ENCODE measurements at regions not wholly inside any gene's neighbourhood (a gene's known extent, or its start where the extent isn't known, plus 50 kb on each side); places are given as distances from the start of the nearest gene placed in this dataset.

GRCh38 chr6:139600343-139600742, 225.9 kb upstream of the CITED2 start:
- H3K27me3 Mint-ChIP-seq (ENCODE audit: low read depth), result no peaks in the 10 kb centered on the region
- H3K4me1 Mint-ChIP-seq, result peaks cover 27% of the 10 kb centered on the region
- H3K36me3 Mint-ChIP-seq (ENCODE audit: low read depth), result no peaks in the 10 kb centered on the region
- no peak overlapping the region for H3K4me3 Mint-ChIP-seq
- H3K27ac Mint-ChIP-seq, result no peak overlapping the region
- H3K9me3 Mint-ChIP-seq, result no peaks in the 10 kb centered on the region
- no peak for TF ChIP-seq CTCF (IDR thresholded peaks at IDR 0.05; ENCODE audit: unreplicated experiment in 3 of 3)

GRCh38 chr6:139597771-139598755, 223.6 kb upstream of the CITED2 start:
- TF ChIP-seq CTCF (IDR thresholded peaks at IDR 0.05; ENCODE audit: unreplicated experiment in 3 of 3), result no peak
- Mint-ChIP-seq H3K27me3 (ENCODE audit: low read depth) (no peaks in the 10 kb centered on the region), H3K9me3 (no peaks in the 10 kb centered on the region), H3K4me1 (peaks cover 31% of the 10 kb centered on the region), H3K27ac (peak overlapping the region; percentile 93 to 98 (median 94)), H3K4me3 (peak overlapping the region in 2 of 3 experiments; percentile 7 to 31), H3K36me3 (ENCODE audit: low read depth) (no peaks in the 10 kb centered on the region)

GRCh38 chr6:139597087-139597763, 222.8 kb upstream of the CITED2 start:
- peak overlapping the region; percentile 93 to 98 (median 94) for H3K27ac Mint-ChIP-seq
- no peaks in the 10 kb centered on the region for H3K27me3 Mint-ChIP-seq (ENCODE audit: low read depth)
- TF ChIP-seq CTCF (IDR thresholded peaks at IDR 0.05; ENCODE audit: unreplicated experiment in 3 of 3), result no peak
- peaks cover 35% of the 10 kb centered on the region for H3K4me1 Mint-ChIP-seq
- no peak overlapping the region for H3K4me3 Mint-ChIP-seq
- H3K9me3 Mint-ChIP-seq, result no peaks in the 10 kb centered on the region
- H3K36me3 Mint-ChIP-seq (ENCODE audit: low read depth), result no peaks in the 10 kb centered on the region

- H3K4me1 Mint-ChIP-seq, result peaks cover 56% of the 10 kb centered on the region
- no peaks in the 10 kb centered on the region for H3K27me3 Mint-ChIP-seq (ENCODE audit: low read depth)
- H3K27ac Mint-ChIP-seq, result peak overlapping the region; percentile 74 to 94 (median 82)
- TF ChIP-seq CTCF (IDR thresholded peaks at IDR 0.05; ENCODE audit: unreplicated experiment in 3 of 3), result no peak
- no peaks in the 10 kb centered on the region for H3K36me3 Mint-ChIP-seq (ENCODE audit: low read depth)
- no peaks in the 10 kb centered on the region for H3K9me3 Mint-ChIP-seq
- no peak overlapping the region for H3K4me3 Mint-ChIP-seq
Observed at GRCh38 chr6:139595183-139595582, 220.7 kb upstream of the CITED2 start.

- peak overlapping the region; percentile 74 to 94 (median 82) for H3K27ac Mint-ChIP-seq
- H3K27me3 Mint-ChIP-seq (ENCODE audit: low read depth), result no peaks in the 10 kb centered on the region
- H3K36me3 Mint-ChIP-seq (ENCODE audit: low read depth), result no peaks in the 10 kb centered on the region
- no peak overlapping the region for H3K4me3 Mint-ChIP-seq
- H3K4me1 Mint-ChIP-seq, result peaks cover 61% of the 10 kb centered on the region
- no peaks in the 10 kb centered on the region for H3K9me3 Mint-ChIP-seq
- no peak for TF ChIP-seq CTCF (IDR thresholded peaks at IDR 0.05; ENCODE audit: unreplicated experiment in 3 of 3)
Observed at GRCh38 chr6:139594333-139594965, 220.0 kb upstream of the CITED2 start.

All from nephron (organoid).